CD4-positive, alpha-beta memory T cell (primary cell): ENCODE measurements at regions not wholly inside any gene's neighbourhood (a gene's known extent, or its start where the extent isn't known, plus 50 kb on each side); places are given as distances from the start of the nearest gene placed in this dataset.

Experiments used
- CTCF ChIA-PET: fragments of 350-600 bp; sonication (Branson Sonifier 250); formaldehyde crosslinking; loops from one replicate; lab custom pipeline; 2021; ENCODE audit warnings: inconsistent platforms; ENCODE audit not compliant: partially characterized antibody; lab: Charles Lee
- POLR2A ChIA-PET: fragments of 350-600 bp; sonication (Branson Sonifier 250); formaldehyde crosslinking; loops from one replicate; lab custom pipeline; 2021; ENCODE audit not compliant: partially characterized antibody; lab: Charles Lee
- DNase-seq, 5 donors: peaks; one replicate each; pipeline versions ENCODE4 v3.0.0 to v3.0.0-alpha.2; 2020 to 2022; ENCODE audit warnings: mixed read lengths in 1 of 5
- H3K27ac ChIP-seq: one replicate; pipeline ENCODE4 v1.7.0; 2013; ENCODE audit warnings: low read depth, low read length
- H3K27me3 ChIP-seq: 2 replicates; pipeline ENCODE4 v1.7.0; 2013; ENCODE audit warnings: mild to moderate bottlenecking, low read length, moderate library complexity; ENCODE audit not compliant: insufficient read depth
- H3K36me3 ChIP-seq: 2 replicates; pipeline ENCODE4 v1.7.0; 2013; ENCODE audit warnings: mild to moderate bottlenecking, low read length, moderate library complexity; ENCODE audit not compliant: insufficient read depth
- H3K4me1 ChIP-seq: 2 replicates; pipeline ENCODE4 v1.7.0; 2013; ENCODE audit warnings: mild to moderate bottlenecking, low read length, moderate library complexity; ENCODE audit not compliant: insufficient read depth
- H3K4me3 ChIP-seq, 2 donors: one replicate each; pipeline ENCODE4 v1.7.0; 2013; ENCODE audit warnings: low read length in 2 of 2, mild to moderate bottlenecking in 1 of 2
- H3K9me3 ChIP-seq, 2 donors: one replicate each; pipeline ENCODE4 v1.7.0; 2013; ENCODE audit warnings: low read length in 2 of 2, control low read depth in 1 of 2; ENCODE audit not compliant: control insufficient read depth in 1 of 2
- H3K27ac Mint-ChIP-seq, 7 donors: one replicate each; pipeline ENCODE4 v1.8.0; 2020 to 2021; ENCODE audit warnings: mixed read lengths in 7 of 7, mild to moderate bottlenecking in 6 of 7, inconsistent platforms in 3 of 7, moderate library complexity in 3 of 7
- H3K27me3 Mint-ChIP-seq, 2 donors: one replicate each; pipeline ENCODE4 v1.8.0; 2020 to 2021; ENCODE audit warnings: mixed read lengths in 2 of 2
- H3K36me3 Mint-ChIP-seq, 2 donors: one replicate each; pipeline ENCODE4 v1.8.0; 2020 to 2021; ENCODE audit warnings: mixed read lengths in 2 of 2, inconsistent platforms in 1 of 2, mild to moderate bottlenecking in 1 of 2
- H3K4me1 Mint-ChIP-seq, 4 donors: one replicate each; pipeline ENCODE4 v1.8.0; 2020 to 2021; ENCODE audit warnings: mixed read lengths in 4 of 4, mild to moderate bottlenecking in 1 of 4
- H3K4me3 Mint-ChIP-seq, 8 donors: one replicate each; pipeline ENCODE4 v1.8.0; 2020 to 2021; ENCODE audit warnings: mixed read lengths in 8 of 8, mild to moderate bottlenecking in 7 of 8, moderate library complexity in 6 of 8, inconsistent platforms in 3 of 8
- H3K9me3 Mint-ChIP-seq, 8 donors: one replicate each; pipeline ENCODE4 v1.8.0; 2020 to 2021; ENCODE audit warnings: mixed read lengths in 8 of 8, mild to moderate bottlenecking in 5 of 8, inconsistent platforms in 3 of 8, moderate library complexity in 1 of 8
- intact Hi-C: fragments of 100-400 bp; cut with micrococcal nuclease; formaldehyde crosslinking; loops from one replicate; pipeline ENCODE4 v1.15.1; 2023

DNA sequence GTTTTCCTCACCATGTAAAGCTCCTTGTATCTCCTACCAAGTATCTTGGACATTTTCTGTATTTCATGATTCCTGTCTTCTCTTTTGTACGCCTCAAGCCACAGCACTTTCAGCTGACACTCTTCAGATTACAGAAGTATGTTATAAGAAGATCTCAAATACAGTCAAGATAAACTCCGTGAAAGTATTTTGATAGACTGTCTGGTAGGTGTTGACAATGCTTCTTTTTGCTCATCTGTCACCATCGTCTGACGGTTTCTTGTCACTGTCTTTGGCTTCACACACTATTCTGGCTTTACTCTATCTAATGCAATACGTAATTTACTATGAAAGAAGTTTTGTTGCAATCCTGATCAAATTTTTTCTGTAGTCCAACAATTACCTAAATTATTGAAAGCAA lies 294.5 kb upstream of the CDH12 start:
- Mint-ChIP-seq H3K4me3 (no peak overlapping the region), H3K27ac (no peak overlapping the region), H3K27me3 (no peaks in the 10 kb centered on the region), H3K9me3 (peaks cover 4 to 31% (median 18%) of the 10 kb centered on the region in 8 donors), H3K36me3 (no peaks in the 10 kb centered on the region), H3K4me1 (no peaks in the 10 kb centered on the region)
- Histone ChIP-seq H3K27me3 (no peaks in the 10 kb centered on the region), H3K9me3 (no peaks in the 10 kb centered on the region), H3K36me3 (no peaks in the 10 kb centered on the region), H3K4me1 (no peaks in the 10 kb centered on the region), H3K27ac (no peak overlapping the region), H3K4me3 (no peak overlapping the region)
- intact Hi-C loops, result no loop called here
- no peak for DNase-seq
- ChIA-PET POLR2A (no interaction called here), CTCF (no interaction called here)

DNA sequence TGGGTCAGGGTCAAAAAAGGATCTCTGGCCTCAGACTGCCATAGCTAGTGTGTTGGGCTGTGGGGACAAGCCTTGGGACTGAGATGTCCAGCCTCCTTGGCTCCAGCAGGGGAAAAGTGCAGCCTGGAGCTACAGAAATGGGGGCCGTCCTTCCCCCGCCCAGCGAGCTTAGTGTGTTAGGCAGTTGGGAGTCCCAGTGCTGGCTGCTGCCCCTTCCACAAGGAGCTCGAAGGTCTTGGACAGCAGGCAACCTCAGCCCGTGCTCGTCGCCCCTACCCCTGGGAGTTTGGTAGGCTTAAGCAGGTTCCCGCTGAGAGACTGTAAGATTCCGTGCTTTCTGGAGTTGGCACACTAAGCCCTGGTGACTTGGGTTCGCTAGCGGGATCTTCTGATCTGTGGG lies 293.0 kb upstream of the CDH12 start:
- Mint-ChIP-seq H3K27me3 (no peaks in the 10 kb centered on the region), H3K9me3 (peaks cover 4 to 35% (median 18%) of the 10 kb centered on the region in 8 donors), H3K36me3 (no peaks in the 10 kb centered on the region), H3K4me3 (no peak overlapping the region), H3K4me1 (no peaks in the 10 kb centered on the region), H3K27ac (no peak overlapping the region)
- H3K36me3 ChIP-seq, result no peaks in the 10 kb centered on the region
- H3K27ac ChIP-seq, result no peak overlapping the region
- intact Hi-C loops, result no loop called here
- POLR2A ChIA-PET, result no interaction called here
- no peak overlapping the region for H3K4me3 ChIP-seq
- no peaks in the 10 kb centered on the region for H3K27me3 ChIP-seq
- DNase-seq, result no peak
- no peaks in the 10 kb centered on the region for H3K4me1 ChIP-seq
- H3K9me3 ChIP-seq, result no peaks in the 10 kb centered on the region
- CTCF ChIA-PET, result no interaction called here

DNA sequence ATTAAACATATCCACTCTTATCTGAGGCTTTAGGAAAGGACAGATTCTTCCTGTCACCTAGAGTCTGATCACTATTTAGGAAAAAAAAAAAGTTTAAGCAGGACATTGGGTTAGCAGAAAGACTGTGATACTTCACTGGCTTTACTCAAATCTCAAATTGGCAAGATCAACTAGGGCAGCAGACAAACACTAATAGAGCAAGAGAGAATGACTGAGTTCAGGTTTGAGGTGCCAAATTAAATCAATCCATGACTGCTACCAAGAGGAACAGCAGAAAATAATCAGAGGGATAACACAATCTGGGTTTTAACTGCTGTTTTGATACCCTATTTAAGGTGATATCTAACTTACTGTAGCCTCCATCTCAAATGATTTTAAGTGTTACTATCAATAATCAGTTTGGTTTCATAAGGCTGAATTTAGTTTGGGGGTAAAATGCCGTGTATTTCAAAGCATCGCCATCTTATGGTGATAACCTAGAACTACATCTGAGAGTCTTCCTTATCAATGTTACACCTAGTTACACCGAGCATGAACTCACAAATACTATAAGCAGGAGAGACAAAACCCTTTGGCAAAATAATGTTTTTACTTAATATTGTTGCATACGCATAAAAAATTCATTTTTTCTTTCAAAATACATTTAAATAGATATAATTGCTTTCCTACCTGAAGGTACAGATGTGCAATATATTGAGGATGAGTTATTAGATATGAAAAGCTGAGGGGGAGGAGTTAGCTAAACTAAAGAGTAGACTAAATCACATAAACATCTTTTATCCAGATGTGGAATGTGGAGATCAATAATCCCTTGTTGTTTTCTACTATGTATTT lies 286.4 kb upstream of the CDH12 start:
- Histone ChIP-seq H3K4me3 (no peak overlapping the region), H3K27me3 (no peaks in the 10 kb centered on the region), H3K36me3 (no peaks in the 10 kb centered on the region), H3K27ac (no peak overlapping the region), H3K4me1 (no peaks in the 10 kb centered on the region), H3K9me3 (no peaks in the 10 kb centered on the region)
- CTCF ChIA-PET, result no interaction called here
- Mint-ChIP-seq H3K4me1 (no peaks in the 10 kb centered on the region), H3K4me3 (no peak overlapping the region), H3K9me3 (peaks cover 0 to 20% (median 5%) of the 10 kb centered on the region in 8 donors), H3K36me3 (no peaks in the 10 kb centered on the region), H3K27ac (no peak overlapping the region), H3K27me3 (no peaks in the 10 kb centered on the region)
- DNase-seq, result no peak
- POLR2A ChIA-PET, result no interaction called here
- intact Hi-C loops, result no loop called here

DNA sequence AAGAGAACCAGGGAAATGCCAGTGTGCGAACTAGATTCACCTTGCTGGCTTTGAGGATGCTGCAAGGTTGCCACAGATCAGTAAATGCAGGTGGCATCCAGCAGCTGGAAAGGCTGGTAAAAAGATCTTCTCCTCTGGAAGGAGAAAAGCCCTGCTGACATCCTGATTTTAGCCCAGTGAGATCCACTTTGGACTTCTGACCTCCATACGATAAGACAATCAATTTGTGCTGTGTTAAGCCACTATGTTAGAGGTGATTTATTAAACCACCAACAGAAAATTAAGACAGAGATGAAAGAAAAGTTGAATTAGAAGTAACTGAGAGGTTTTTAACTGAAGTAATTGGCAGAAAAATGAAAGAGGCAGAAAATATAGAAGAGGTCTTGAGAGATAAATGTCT lies 283.8 kb upstream of the CDH12 start:
- Histone ChIP-seq H3K4me3 (no peak overlapping the region), H3K9me3 (no peaks in the 10 kb centered on the region), H3K27me3 (no peaks in the 10 kb centered on the region), H3K27ac (no peak overlapping the region), H3K4me1 (no peaks in the 10 kb centered on the region), H3K36me3 (no peaks in the 10 kb centered on the region)
- peaks cover 0 to 8% (median 3%) of the 10 kb centered on the region in 8 donors for H3K9me3 Mint-ChIP-seq
- H3K4me3 Mint-ChIP-seq, result no peak overlapping the region
- no peaks in the 10 kb centered on the region for H3K36me3 Mint-ChIP-seq
- no peaks in the 10 kb centered on the region for H3K4me1 Mint-ChIP-seq
- CTCF ChIA-PET, result no interaction called here
- no peaks in the 10 kb centered on the region for H3K27me3 Mint-ChIP-seq
- POLR2A ChIA-PET, result no interaction called here
- H3K27ac Mint-ChIP-seq, result no peak overlapping the region
- no peak for DNase-seq
- intact Hi-C loops, result no loop called here

DNA sequence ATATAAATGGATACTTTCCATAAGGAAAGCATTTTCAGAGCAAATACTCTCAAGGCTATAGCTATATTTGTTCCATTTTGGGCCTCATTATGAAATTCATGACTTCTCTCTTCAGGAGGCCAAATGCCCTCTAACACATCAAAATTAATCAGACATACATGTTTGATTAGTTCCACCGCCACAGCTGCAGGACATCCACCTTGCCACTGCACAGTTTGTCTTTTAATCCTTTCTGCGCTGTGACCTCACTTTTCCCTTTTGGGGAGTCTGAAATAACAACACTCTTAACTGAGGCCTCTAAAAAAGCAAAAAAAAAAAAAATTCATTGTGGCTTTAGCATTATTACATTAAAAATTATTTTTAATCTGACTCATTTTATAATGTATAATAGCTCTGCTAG lies 279.1 kb upstream of the CDH12 start:
- Histone ChIP-seq H3K4me3 (no peak overlapping the region), H3K36me3 (no peaks in the 10 kb centered on the region), H3K4me1 (no peaks in the 10 kb centered on the region), H3K27ac (no peak overlapping the region), H3K27me3 (no peaks in the 10 kb centered on the region), H3K9me3 (no peaks in the 10 kb centered on the region)
- no peaks in the 10 kb centered on the region for H3K27me3 Mint-ChIP-seq
- no peak overlapping the region for H3K4me3 Mint-ChIP-seq
- H3K36me3 Mint-ChIP-seq, result no peaks in the 10 kb centered on the region
- POLR2A ChIA-PET, result no interaction called here
- no peak overlapping the region for H3K27ac Mint-ChIP-seq
- DNase-seq, result no peak
- peaks cover 0 to 24% (median 9%) of the 10 kb centered on the region in 8 donors for H3K9me3 Mint-ChIP-seq
- intact Hi-C loops, result no loop called here
- no peaks in the 10 kb centered on the region for H3K4me1 Mint-ChIP-seq
- CTCF ChIA-PET, result no interaction called here

DNA sequence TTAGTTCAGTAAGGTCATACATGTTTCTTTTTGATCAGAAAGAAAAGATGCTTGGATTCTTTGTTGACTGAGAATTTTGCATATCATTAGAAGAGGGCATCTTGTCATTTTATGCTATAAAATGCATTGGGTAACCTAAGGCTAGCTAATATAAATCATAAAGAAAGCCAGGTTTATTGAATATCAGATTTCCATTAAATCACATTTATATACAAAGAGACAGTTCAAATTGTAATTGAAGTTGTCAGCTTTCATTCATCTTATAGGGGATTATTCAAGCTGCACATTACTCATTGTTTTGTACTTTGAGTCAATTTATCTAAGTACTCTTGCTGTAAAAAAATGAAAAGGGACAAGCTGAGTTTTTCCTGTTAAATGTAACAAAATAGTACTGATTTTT lies 259.1 kb upstream of the CDH12 start:
- Mint-ChIP-seq H3K9me3 (peaks cover 0 to 16% (median 4%) of the 10 kb centered on the region in 8 donors), H3K36me3 (no peaks in the 10 kb centered on the region), H3K4me1 (no peaks in the 10 kb centered on the region), H3K27me3 (no peaks in the 10 kb centered on the region), H3K27ac (no peak overlapping the region), H3K4me3 (no peak overlapping the region)
- DNase-seq, result no peak
- POLR2A ChIA-PET, result no interaction called here
- no peak overlapping the region for H3K4me3 ChIP-seq
- no peaks in the 10 kb centered on the region for H3K4me1 ChIP-seq
- CTCF ChIA-PET, result no interaction called here
- no peaks in the 10 kb centered on the region for H3K9me3 ChIP-seq
- intact Hi-C loops, result no loop called here
- H3K27ac ChIP-seq, result no peak overlapping the region
- no peaks in the 10 kb centered on the region for H3K27me3 ChIP-seq
- H3K36me3 ChIP-seq, result no peaks in the 10 kb centered on the region

DNA sequence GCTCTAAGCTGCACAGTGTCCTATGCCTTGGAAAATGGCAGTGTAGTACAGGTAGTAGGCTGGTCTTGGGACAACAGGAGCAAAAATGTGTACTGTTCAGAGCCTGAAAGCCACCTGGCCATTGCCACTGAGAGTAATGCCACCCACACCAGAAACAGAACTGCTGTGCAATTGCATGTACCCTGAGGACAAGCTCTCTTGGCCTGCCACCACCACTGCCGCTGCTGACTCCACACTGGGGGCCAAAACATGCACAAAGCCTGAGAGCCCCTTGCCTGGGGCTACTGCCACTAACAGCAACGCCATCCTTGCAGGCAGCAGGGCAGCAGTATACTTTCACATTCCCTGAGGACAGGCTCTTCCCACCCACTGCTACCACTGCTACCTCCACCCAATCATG lies 251.9 kb upstream of the CDH12 start:
- Histone ChIP-seq H3K9me3 (peaks cover 0 to 12% of the 10 kb centered on the region in 2 donors), H3K4me3 (no peak overlapping the region), H3K36me3 (no peaks in the 10 kb centered on the region), H3K27me3 (no peaks in the 10 kb centered on the region), H3K4me1 (no peaks in the 10 kb centered on the region), H3K27ac (no peak overlapping the region)
- Mint-ChIP-seq H3K4me1 (no peaks in the 10 kb centered on the region), H3K4me3 (no peak overlapping the region), H3K36me3 (no peaks in the 10 kb centered on the region), H3K27me3 (no peaks in the 10 kb centered on the region), H3K9me3 (peaks cover 0 to 54% (median 25%) of the 10 kb centered on the region in 8 donors), H3K27ac (peak overlapping the region in 1 of 7 donors; percentile 32)
- intact Hi-C loops, result no loop called here
- ChIA-PET CTCF (no interaction called here), POLR2A (no interaction called here)
- no peak for DNase-seq
